T-helper 2 cell treated with Interferon-gamma antibody and Interleukin-4, amounts not matched to agents 5 μg/mL and 100 μg/mL, for 36 hours (primary cell): ENCODE measurements at regions not wholly inside any gene's neighbourhood (a gene's known extent, or its start where the extent isn't known, plus 50 kb on each side); places are given as distances from the start of the nearest gene placed in this dataset.
"Not testable (repeated sequence)": the region's sequence is repeated elsewhere in the genome, so short reads cannot be mapped to it uniquely, and the experiment has no call there.

ENCODE experiments used
- DNase-seq: peaks from one replicate; pipeline ENCODE4 v3.0.0; 2021; ENCODE audit warnings: low spot score
- H3K27ac Mint-ChIP-seq: one replicate; pipeline ENCODE4 v1.8.0; 2021; ENCODE audit warnings: mild to moderate bottlenecking, mixed read lengths
- H3K27me3 Mint-ChIP-seq: one replicate; pipeline ENCODE4 v1.8.0; 2021; ENCODE audit warnings: low read depth, mixed read lengths
- H3K36me3 Mint-ChIP-seq: one replicate; pipeline ENCODE4 v1.8.0; 2021; ENCODE audit warnings: low read depth, mixed read lengths
- H3K4me1 Mint-ChIP-seq: one replicate; pipeline ENCODE4 v1.8.0; 2021; ENCODE audit warnings: low read depth, mixed read lengths
- H3K4me3 Mint-ChIP-seq: one replicate; pipeline ENCODE4 v1.8.0; 2022; ENCODE audit warnings: mild to moderate bottlenecking, moderate library complexity, mixed read lengths
- H3K9me3 Mint-ChIP-seq: one replicate; pipeline ENCODE4 v1.8.0; 2021; ENCODE audit warnings: mixed read lengths

GRCh38 chr9:64061013-64061627, 1223.9 kb downstream of the FOXD4L5 start:
- Mint-ChIP-seq H3K4me3 (no peak overlapping the region), H3K36me3 (no peaks in the 10 kb centered on the region), H3K4me1 (no peaks in the 10 kb centered on the region), H3K27me3 (no peaks in the 10 kb centered on the region), H3K9me3 (peaks cover 18% of the 10 kb centered on the region), H3K27ac (no peak overlapping the region)
- no peak for DNase-seq

- not testable (repeated sequence) for H3K4me3 Mint-ChIP-seq, H3K36me3 Mint-ChIP-seq
These were observed 1226.9 kb downstream of the FOXD4L5 start for GRCh38 chr9:64058070-64058469.

GRCh38 chr9:64057553-64057952, 1227.5 kb downstream of the FOXD4L5 start:
- Mint-ChIP-seq H3K27ac (no peak overlapping the region), H3K36me3 (no peaks in the 10 kb centered on the region), H3K9me3 (peaks cover 9% of the 10 kb centered on the region)

More at GRCh38 chr9:64058070-64058469, 1226.9 kb downstream of the FOXD4L5 start:
- not testable (repeated sequence) for H3K9me3 Mint-ChIP-seq, H3K27ac Mint-ChIP-seq, DNase-seq, H3K27me3 Mint-ChIP-seq, H3K4me1 Mint-ChIP-seq

GRCh38 chr9:64028925-64029324, 1256.1 kb downstream of the FOXD4L5 start:
- not testable (repeated sequence) for H3K4me3 Mint-ChIP-seq, H3K36me3 Mint-ChIP-seq, H3K4me1 Mint-ChIP-seq, H3K27ac Mint-ChIP-seq, DNase-seq, H3K27me3 Mint-ChIP-seq
- peaks cover 25% of the 10 kb centered on the region for H3K9me3 Mint-ChIP-seq

More at GRCh38 chr9:64057553-64057952, 1227.5 kb downstream of the FOXD4L5 start:
- no peak for DNase-seq
- Mint-ChIP-seq H3K27me3 (no peaks in the 10 kb centered on the region), H3K4me1 (no peaks in the 10 kb centered on the region), H3K4me3 (no peak overlapping the region)

- not testable (repeated sequence) for H3K27me3 Mint-ChIP-seq, H3K4me1 Mint-ChIP-seq, DNase-seq, H3K4me3 Mint-ChIP-seq, H3K27ac Mint-ChIP-seq, H3K36me3 Mint-ChIP-seq
- H3K9me3 Mint-ChIP-seq = peaks cover 17% of the 10 kb centered on the region
These were observed 1264.1 kb downstream of the FOXD4L5 start for GRCh38 chr9:64020696-64021491.

- not testable (repeated sequence) for DNase-seq, H3K27ac Mint-ChIP-seq, H3K36me3 Mint-ChIP-seq, H3K4me1 Mint-ChIP-seq, H3K27me3 Mint-ChIP-seq, H3K4me3 Mint-ChIP-seq
- H3K9me3 Mint-ChIP-seq = peaks cover 12% of the 10 kb centered on the region
These were observed 1267.3 kb downstream of the FOXD4L5 start for GRCh38 chr9:64017666-64018065.

GRCh38 chr9:64016845-64017406, 1268.1 kb downstream of the FOXD4L5 start:
- H3K27ac Mint-ChIP-seq, H3K36me3 Mint-ChIP-seq, H3K27me3 Mint-ChIP-seq, H3K4me1 Mint-ChIP-seq, DNase-seq: not testable (repeated sequence)
- Mint-ChIP-seq H3K4me3 (peak overlapping the region; percentile 34), H3K9me3 (peaks cover 12% of the 10 kb centered on the region)

GRCh38 chr9:64016246-64016645, 1268.8 kb downstream of the FOXD4L5 start:
- not testable (repeated sequence) for H3K27me3 Mint-ChIP-seq, DNase-seq, H3K36me3 Mint-ChIP-seq, H3K4me1 Mint-ChIP-seq, H3K27ac Mint-ChIP-seq
- peaks cover 12% of the 10 kb centered on the region for H3K9me3 Mint-ChIP-seq
- H3K4me3 Mint-ChIP-seq = peak overlapping the region; percentile 36

GRCh38 chr9:64015136-64015535, 1269.9 kb downstream of the FOXD4L5 start:
- no peaks in the 10 kb centered on the region for H3K27me3 Mint-ChIP-seq
- H3K4me1 Mint-ChIP-seq = no peaks in the 10 kb centered on the region
- DNase-seq = no peak
- H3K4me3 Mint-ChIP-seq = no peak overlapping the region
- H3K27ac Mint-ChIP-seq = no peak overlapping the region
- H3K9me3 Mint-ChIP-seq = peaks cover 9% of the 10 kb centered on the region
- H3K36me3 Mint-ChIP-seq = no peaks in the 10 kb centered on the region

GRCh38 chr9:64014386-64015091, 1270.5 kb downstream of the FOXD4L5 start:
- not testable (repeated sequence) for H3K36me3 Mint-ChIP-seq, H3K4me1 Mint-ChIP-seq, H3K27me3 Mint-ChIP-seq, H3K27ac Mint-ChIP-seq, H3K9me3 Mint-ChIP-seq, DNase-seq, H3K4me3 Mint-ChIP-seq

- not testable (repeated sequence) for H3K4me1 Mint-ChIP-seq, H3K27me3 Mint-ChIP-seq, H3K36me3 Mint-ChIP-seq, H3K4me3 Mint-ChIP-seq, H3K27ac Mint-ChIP-seq, DNase-seq, H3K9me3 Mint-ChIP-seq
These were observed 1271.9 kb downstream of the FOXD4L5 start for GRCh38 chr9:64013122-64013521.

GRCh38 chr9:64012014-64012413, 1273.0 kb downstream of the FOXD4L5 start:
- not testable (repeated sequence) for H3K27ac Mint-ChIP-seq, DNase-seq, H3K4me3 Mint-ChIP-seq, H3K4me1 Mint-ChIP-seq, H3K36me3 Mint-ChIP-seq, H3K9me3 Mint-ChIP-seq, H3K27me3 Mint-ChIP-seq

- H3K4me3 Mint-ChIP-seq, H3K27ac Mint-ChIP-seq, H3K9me3 Mint-ChIP-seq, DNase-seq, H3K36me3 Mint-ChIP-seq, H3K4me1 Mint-ChIP-seq, H3K27me3 Mint-ChIP-seq: not testable (repeated sequence)
These were observed 1305.3 kb downstream of the FOXD4L5 start for GRCh38 chr9:63979741-63980140.
